Ishikawa (cell line): ENCODE measurements at regions not wholly inside any gene's neighbourhood (a gene's known extent, or its start where the extent isn't known, plus 50 kb on each side); places are given as distances from the start of the nearest gene placed in this dataset.

Source experiments
- EP300 ChIP-seq: IDR thresholded peaks from 2 replicates; pipeline ENCODE4 v1.6.1; 2012; ENCODE audit warnings: borderline replicate concordance
- FOXM1 ChIP-seq: IDR thresholded peaks from 2 replicates; pipeline ENCODE4 v1.6.1; 2012; ENCODE audit warnings: low read depth, borderline replicate concordance
- TAF1 ChIP-seq: IDR thresholded peaks from 2 replicates; pipeline ENCODE4 v1.6.1; 2012; ENCODE audit warnings: low read depth, mild to moderate bottlenecking

DNA sequence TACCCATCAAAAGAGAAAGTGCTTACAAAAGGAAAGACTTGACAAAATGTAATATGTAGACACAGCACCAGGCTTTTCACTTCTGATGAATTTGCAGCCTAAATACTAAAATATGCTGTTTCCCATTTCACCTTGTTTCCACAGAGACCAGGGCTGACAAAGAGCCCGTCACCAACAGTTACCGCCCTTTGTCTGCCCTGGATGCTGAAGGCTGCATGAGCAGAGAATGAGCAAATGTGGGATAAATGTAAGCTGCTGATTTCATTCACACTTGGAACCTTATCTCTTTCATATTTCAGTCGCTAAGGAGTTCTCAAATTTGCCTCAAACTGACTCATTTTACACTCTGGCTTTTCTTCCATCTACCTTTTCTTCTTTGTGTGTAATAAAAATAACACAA, 213.9 kb downstream of the TMEM167A start:
- no peak for TF ChIP-seq FOXM1
- TF ChIP-seq EP300: no peak
- no peak for TF ChIP-seq TAF1
